Heart right ventricle (tissue), 16 donors: ENCODE measurements at regions not wholly inside any gene's neighbourhood (a gene's known extent, or its start where the extent isn't known, plus 50 kb on each side); places are given as distances from the start of the nearest gene placed in this dataset.

ENCODE experiments used
- ATAC-seq, 8 donors: fragments of 200-7000 bp; cut with Tn5 transposase; one replicate each; pipeline ENCODE4 v1.9.1; 2020; ENCODE audit warnings: mild to moderate bottlenecking in 8 of 8, moderate library complexity in 8 of 8, moderate number of reproducible peaks in 1 of 8
- DNase-seq, 2 donors: peaks; one replicate each; pipeline ENCODE4 v3.0.0-alpha.2; 2020
- H3K27ac ChIP-seq, 10 donors: fragments of 200-600 bp; sonication (generic) in 2 of 10; one replicate each; pipeline versions ENCODE4 v1.5.0 to v1.8.0; 2020 to 2022; ENCODE audit warnings: mild to moderate bottlenecking in 3 of 10
- H3K27me3 ChIP-seq, 7 donors: fragments of 200-600 bp; one replicate each; pipeline ENCODE4 v1.8.0; 2021 to 2022; ENCODE audit warnings: mild to moderate bottlenecking in 2 of 7
- H3K36me3 ChIP-seq, 9 donors: fragments of 200-600 bp; sonication (generic) in 1 of 9; one replicate each; pipeline versions ENCODE4 v1.5.0 to v1.8.0; 2020 to 2022; ENCODE audit warnings: mild to moderate bottlenecking in 2 of 9
- H3K4me1 ChIP-seq, 9 donors: fragments of 200-600 bp; sonication (generic) in 1 of 9; one replicate each; pipeline versions ENCODE4 v1.5.0 to v1.8.0; 2020 to 2022; ENCODE audit warnings: mild to moderate bottlenecking in 4 of 9
- H3K4me3 ChIP-seq, 10 donors: fragments of 200-600 bp; sonication (generic) in 2 of 10; one replicate each; pipeline versions ENCODE4 v1.5.0 to v1.8.0; 2020 to 2022; ENCODE audit warnings: mild to moderate bottlenecking in 7 of 10, moderate library complexity in 2 of 10
- H3K9me3 ChIP-seq, 11 donors: fragments of 200-600 bp in 10 of 11; sonication (generic) in 2 of 11; one replicate each; pipeline versions ENCODE4 v1.5.0 to v1.8.0; 2013 to 2022; ENCODE audit warnings: mild to moderate bottlenecking in 2 of 11, control low read depth in 1 of 11, moderate library complexity in 1 of 11
- CTCF ChIP-seq, 9 donors: fragments of 200-600 bp; sonication (generic) in 2 of 9; IDR thresholded peaks; one replicate each; pipeline versions ENCODE4 v1.5.0 to v1.8.0; 2021 to 2022; ENCODE audit warnings: antibody characterized with exemption in 9 of 9, mild to moderate bottlenecking in 5 of 9, moderate library complexity in 1 of 9
- WGBS, 2 donors: extraction: QIAGEN DNeasy Blood & Tissue Kit; methylation state at CpG; one replicate each; pipeline ENCODE4 v1.1.7; 2013; ENCODE audit warnings: inconsistent platforms in 1 of 2; 5-methylcytosine and 5-hydroxymethylcytosine counted together
- intact Hi-C, 10 donors: fragments of 100-400 bp; cut with DNase I; formaldehyde crosslinking; loops; one replicate each; pipeline versions ENCODE4 v1.11.1 to v1.14.2; 2022
- donor health status: Arrhythmogenic right ventricular cardiomyopathy.
- donor health status: ischemic (EF 13 %, LVEDD 7.1; RV severe dilation, severe dysfunction).
- donor health status: healthy with polysubstance abuse.
- donor health status: DM: no; HTN: yes; CAD: no.
- donor health status: DM: no; HTN: no; CAD: no.
- donor health status: ischemic (EF 25% LVEDD 6.9; RV normal size, moderate dysfunction).
- donor health status: ischemic (EF 25% LVEDD 5.7; RV mildly dilated, moderate dysfunction).
- donor health status: healthy.
- donor health status: DM: yes; HTN: yes; CAD: no.
- donor health status: Ischemic cardiomyopathy.
- donor health status: ischemic (EF 35%, LVEDD 5.7; RV mildly dilated, moderate dysfunction).
- donor health status: nonischemic (EF 11% LVEDD 7.7; RV severe dilation, severe dysfunction).
- donor health status: DM: yes; HTN: yes; CAD: no.
- donor health status: PGD.
- donor health status: ischemic (EF 29% LVEDD 5.4; RV normal size, mild dysfunction).
- donor health status: nonischemic (EF 23%, LVEDD 6.1; RV moderate dilation, normal function).

GRCh38 chr7:121766676-121767075 is 106.3 kb upstream of the PTPRZ1 start:
- no peak for TF ChIP-seq CTCF (IDR thresholded peaks at IDR 0.05)
- ATAC-seq, result no peak

GRCh38 chr7:121761399-121761798 is 111.6 kb upstream of the PTPRZ1 start:
- H3K4me3 ChIP-seq, result no peak overlapping the region
- WGBS, 2 donors, result 63 to 68% methylated on average over 1 of the region's 1 CpG
- DNase-seq (no peak), ATAC-seq (no peak)
- intact Hi-C loops, result no loop called here
- no peaks in the 10 kb centered on the region for H3K36me3 ChIP-seq
- no peaks in the 10 kb centered on the region for H3K9me3 ChIP-seq
- no peak for TF ChIP-seq CTCF (IDR thresholded peaks at IDR 0.05)
- H3K4me1 ChIP-seq, result no peaks in the 10 kb centered on the region
- no peaks in the 10 kb centered on the region for H3K27me3 ChIP-seq
- H3K27ac ChIP-seq, result no peak overlapping the region

More at GRCh38 chr7:121766676-121767075, 106.3 kb upstream of the PTPRZ1 start:
- Histone ChIP-seq H3K36me3 (no peaks in the 10 kb centered on the region), H3K27ac (no peak overlapping the region), H3K4me3 (no peak overlapping the region), H3K27me3 (no peaks in the 10 kb centered on the region), H3K4me1 (no peaks in the 10 kb centered on the region), H3K9me3 (no peaks in the 10 kb centered on the region)
- no peak for DNase-seq
- intact Hi-C loops, result no loop called here
- 88 to 91% methylated on average over 1 of the region's 1 CpG for WGBS, 2 donors

GRCh38 chr7:121755818-121756552 is 117.0 kb upstream of the PTPRZ1 start:
- WGBS, 2 donors, result 73 to 75% methylated on average over 6 of the region's 6 CpGs
- ATAC-seq (no peak), DNase-seq (no peak)
- Histone ChIP-seq H3K36me3 (no peaks in the 10 kb centered on the region), H3K4me1 (no peaks in the 10 kb centered on the region), H3K4me3 (no peak overlapping the region), H3K9me3 (no peaks in the 10 kb centered on the region), H3K27me3 (peaks cover 0 to 19% (median 0%) of the 10 kb centered on the region in 7 donors), H3K27ac (no peak overlapping the region)
- TF ChIP-seq CTCF (IDR thresholded peaks at IDR 0.05), result no peak
- intact Hi-C loops, result loop anchor here in 1 of 10 donors (10.0 kb wide), 1 partner anchor 239 kb away; no protein-coding TSS in a partner anchor

- peaks cover 0 to 19% (median 0%) of the 10 kb centered on the region in 7 donors for H3K27me3 ChIP-seq
- no peak for TF ChIP-seq CTCF (IDR thresholded peaks at IDR 0.05)
- intact Hi-C loops, result loop anchor here in 1 of 10 donors (10.0 kb wide), 1 partner anchor 240 kb away; no protein-coding TSS in a partner anchor
- 62 to 66% methylated on average over 2 of the region's 2 CpGs for WGBS, 2 donors
- no peak overlapping the region for H3K27ac ChIP-seq
- no peaks in the 10 kb centered on the region for H3K36me3 ChIP-seq
- H3K4me1 ChIP-seq, result no peaks in the 10 kb centered on the region
- ATAC-seq (no peak), DNase-seq (no peak)
- no peaks in the 10 kb centered on the region for H3K9me3 ChIP-seq
- H3K4me3 ChIP-seq, result no peak overlapping the region
Observed at GRCh38 chr7:121755286-121755685, 117.7 kb upstream of the PTPRZ1 start.
